ENCODE measurements at regions not wholly inside any gene's neighbourhood (a gene's known extent, or its start where the extent isn't known, plus 50 kb on each side); places are given as distances from the start of the nearest gene placed in this dataset.

- no peak for TF ChIP-seq CTCF (IDR thresholded peaks at IDR 0.05)
- no peak for TF ChIP-seq POLR2A (IDR thresholded peaks at IDR 0.05)
Observed at GRCh38 chr3:34807611-34808010, 831.7 kb upstream of the ARPP21 start.

All from esophagus squamous epithelium (tissue), 4 donors.